HG03196 (cell line): ENCODE measurements at regions not wholly inside any gene's neighbourhood (a gene's known extent, or its start where the extent isn't known, plus 50 kb on each side); places are given as distances from the start of the nearest gene placed in this dataset.
"Not testable (repeated sequence)": the region's sequence is repeated elsewhere in the genome, so short reads cannot be mapped to it uniquely, and the experiment has no call there.

Experiments used
- ATAC-seq: cut with Tn5 transposase; IDR thresholded peaks from one replicate; pipeline ENCODE4 v1.9.1; 2021; ENCODE audit not compliant: unreplicated experiment

- no peak for ATAC-seq
Observed at GRCh38 chr12:83985084-83985483, 927.5 kb downstream of the SLC6A15 start.

- no peak for ATAC-seq
Observed at GRCh38 chr12:83980398-83980797, 932.2 kb downstream of the SLC6A15 start.

- ATAC-seq = no peak
Observed at GRCh38 chr12:83979785-83980184, 932.8 kb downstream of the SLC6A15 start.

- no peak for ATAC-seq
Observed at GRCh38 chr12:83971781-83972180, 940.8 kb downstream of the SLC6A15 start.

GRCh38 chr12:83960767-83961166, 951.8 kb downstream of the SLC6A15 start:
- ATAC-seq = no peak

- peak; percentile 74 for ATAC-seq
Observed at GRCh38 chr12:83958997-83959396, 953.6 kb downstream of the SLC6A15 start.

- no peak for ATAC-seq
Observed at GRCh38 chr12:83954956-83955601, 957.5 kb downstream of the SLC6A15 start.

GRCh38 chr12:83954071-83954789, 958.4 kb downstream of the SLC6A15 start:
- ATAC-seq = no peak

GRCh38 chr12:83945871-83946270, 966.7 kb downstream of the SLC6A15 start:
- ATAC-seq = no peak

- no peak for ATAC-seq
Observed at GRCh38 chr12:83939718-83940117, 972.9 kb downstream of the SLC6A15 start.

- no peak for ATAC-seq
Observed at GRCh38 chr12:83933615-83934014, 979.0 kb downstream of the SLC6A15 start.

- ATAC-seq = no peak
Observed at GRCh38 chr12:83932011-83932410, 980.6 kb downstream of the SLC6A15 start.

- ATAC-seq = no peak
Observed at GRCh38 chr12:83931451-83931850, 981.1 kb downstream of the SLC6A15 start.

- ATAC-seq = not testable (repeated sequence)
Observed at GRCh38 chr12:83929792-83930191, 982.8 kb downstream of the SLC6A15 start.

GRCh38 chr12:83920821-83921547, 991.6 kb downstream of the SLC6A15 start:
- ATAC-seq = no peak

GRCh38 chr12:83919081-83919480, 993.5 kb downstream of the SLC6A15 start:
- no peak for ATAC-seq

GRCh38 chr12:83904175-83904574, 1008.4 kb downstream of the SLC6A15 start:
- ATAC-seq = no peak

GRCh38 chr12:83896416-83896815, 1016.2 kb downstream of the SLC6A15 start:
- no peak for ATAC-seq

GRCh38 chr12:83893101-83893500, 1019.5 kb downstream of the SLC6A15 start:
- ATAC-seq = no peak

GRCh38 chr12:83889745-83890144, 1022.9 kb downstream of the SLC6A15 start:
- no peak for ATAC-seq

GRCh38 chr12:83886479-83886878, 1026.1 kb downstream of the SLC6A15 start:
- no peak for ATAC-seq
